ENCODE measurements at regions not wholly inside any gene's neighbourhood (a gene's known extent, or its start where the extent isn't known, plus 50 kb on each side); places are given as distances from the start of the nearest gene placed in this dataset.
"Not testable (repeated sequence)": the region's sequence is repeated elsewhere in the genome, so short reads cannot be mapped to it uniquely, and the experiment has no call there.

GRCh38 chr1:83468336-83468735, 530.6 kb downstream of the TTLL7 start:
- not testable (repeated sequence) for TF ChIP-seq CTCF, EP300 (IDR thresholded peaks at IDR 0.05)

Data from stomach (tissue), 4 donors.